ENCODE measurements at regions not wholly inside any gene's neighbourhood (a gene's known extent, or its start where the extent isn't known, plus 50 kb on each side); places are given as distances from the start of the nearest gene placed in this dataset.

- TF ChIP-seq CTCF (IDR thresholded peaks at IDR 0.05) (no peak), POLR2A (IDR thresholded peaks at IDR 0.05) (no peak)
Observed at GRCh38 chr3:1717524-1717923, 381.1 kb upstream of the CNTN4 start.

Data from testis (tissue), 2 donors.